Smooth muscle cell (in vitro differentiated cells): ENCODE measurements at regions not wholly inside any gene's neighbourhood (a gene's known extent, or its start where the extent isn't known, plus 50 kb on each side); places are given as distances from the start of the nearest gene placed in this dataset.

ENCODE experiments used
- DNase-seq: peaks from one replicate; lab custom pipeline; 2025; ENCODE audit not compliant: unreplicated experiment; lab: John Stamatoyannopoulos, UW
- H2AFZ ChIP-seq: fragments of 200-600 bp; sonication (generic); 2 replicates; pipeline ENCODE4 v1.6.0; 2016; ENCODE audit warnings: antibody characterized with exemption, low read depth, mild to moderate bottlenecking
- H3F3A ChIP-seq: fragments of 200-600 bp; sonication (generic); 2 replicates; pipeline ENCODE4 v1.6.0; 2017; ENCODE audit warnings: antibody characterized with exemption, low read depth
- H3K27ac ChIP-seq: fragments of 200-600 bp; sonication (generic); 2 replicates; pipeline ENCODE4 v1.5.1; 2016; ENCODE audit warnings: low read depth, mild to moderate bottlenecking
- H3K27me3 ChIP-seq: fragments of 200-600 bp; sonication (generic); 2 replicates; pipeline ENCODE4 v1.6.1; 2016; ENCODE audit warnings: low read depth, mild to moderate bottlenecking
- H3K36me3 ChIP-seq: fragments of 200-600 bp; sonication (generic); 2 replicates; pipeline ENCODE4 v1.5.1; 2016; ENCODE audit warnings: low read depth
- H3K4me1 ChIP-seq: fragments of 200-600 bp; sonication (generic); 2 replicates; pipeline ENCODE4 v1.5.1; 2016; ENCODE audit warnings: low read depth
- H3K4me2 ChIP-seq: fragments of 200-600 bp; sonication (generic); 2 replicates; pipeline ENCODE4 v1.6.0; 2016; ENCODE audit warnings: mild to moderate bottlenecking
- H3K4me3 ChIP-seq: fragments of 200-600 bp; sonication (generic); 2 replicates; pipeline ENCODE4 v1.5.1; 2016; ENCODE audit warnings: mild to moderate bottlenecking
- H3K79me2 ChIP-seq: fragments of 200-600 bp; sonication (generic); 2 replicates; pipeline ENCODE4 v1.6.0; 2016; ENCODE audit warnings: low read depth, mild to moderate bottlenecking
- H3K9ac ChIP-seq: fragments of 200-600 bp; sonication (generic); 2 replicates; pipeline ENCODE4 v1.6.0; 2016; ENCODE audit warnings: low read depth
- H3K9me3 ChIP-seq: fragments of 200-600 bp; sonication (generic); replicated peaks from 2 replicates; pipeline ENCODE4 v1.5.1; 2016; ENCODE audit warnings: low read depth
- H4K20me1 ChIP-seq: fragments of 200-600 bp; sonication (generic); 2 replicates; pipeline ENCODE4 v1.6.0; 2016; ENCODE audit warnings: low read depth
- CTCF ChIP-seq: fragments of 200-600 bp; sonication (generic); IDR thresholded peaks from 2 replicates; pipeline ENCODE4 v1.5.1; 2017; ENCODE audit warnings: borderline replicate concordance, mild to moderate bottlenecking, antibody characterized with exemption; ENCODE audit not compliant: insufficient read depth, poor library complexity, severe bottlenecking
- WGBS: methylation state at CpG from one replicate; pipeline ENCODE4 v1.1.7; 2016; ENCODE audit warnings: low lambda C conversion rate; 5-methylcytosine and 5-hydroxymethylcytosine counted together

- 90% methylated on average over 2 of the region's 2 CpGs for WGBS
- no peak for TF ChIP-seq CTCF
- no peak for DNase-seq
- no peaks in the 10 kb centered on the region for H3K27me3 ChIP-seq
- no peak overlapping the region for H3K4me3 ChIP-seq
- H3K27ac ChIP-seq, result no peak overlapping the region
- no peak overlapping the region for H3K4me2 ChIP-seq
- H3K9ac ChIP-seq, result no peak overlapping the region
- H3F3A ChIP-seq, result no peaks in the 10 kb centered on the region
- H3K36me3 ChIP-seq, result no peaks in the 10 kb centered on the region
- H3K79me2 ChIP-seq, result no peaks in the 10 kb centered on the region
- no peaks in the 10 kb centered on the region for H4K20me1 ChIP-seq
- no peaks in the 10 kb centered on the region for H3K4me1 ChIP-seq
- no peak overlapping the region for H2AFZ ChIP-seq
- no peaks in the 10 kb centered on the region for H3K9me3 ChIP-seq
Measured at GRCh38 chr2:19300961-19301360, 57.5 kb downstream of the OSR1 start.

- Histone ChIP-seq H3K27ac (no peak overlapping the region), H3K4me3 (no peak overlapping the region), H4K20me1 (no peaks in the 10 kb centered on the region), H3K79me2 (no peaks in the 10 kb centered on the region), H2AFZ (no peak overlapping the region), H3K36me3 (no peaks in the 10 kb centered on the region), H3K4me1 (no peaks in the 10 kb centered on the region), H3F3A (no peaks in the 10 kb centered on the region), H3K9me3 (no peaks in the 10 kb centered on the region), H3K9ac (no peak overlapping the region), H3K27me3 (no peaks in the 10 kb centered on the region), H3K4me2 (peak overlapping the region; percentile 58)
- no peak for DNase-seq
- TF ChIP-seq CTCF, result no peak
Measured at GRCh38 chr2:19299522-19299921, 58.9 kb downstream of the OSR1 start.

GRCh38 chr2:19299032-19299431 is 59.4 kb downstream of the OSR1 start:
- no peak for TF ChIP-seq CTCF
- Histone ChIP-seq H3K27me3 (no peaks in the 10 kb centered on the region), H3K4me1 (no peaks in the 10 kb centered on the region), H3K9ac (no peak overlapping the region), H3K9me3 (no peaks in the 10 kb centered on the region), H3K27ac (no peak overlapping the region), H4K20me1 (no peaks in the 10 kb centered on the region), H3K4me3 (no peak overlapping the region), H3K79me2 (no peaks in the 10 kb centered on the region), H3K4me2 (peak overlapping the region; percentile 58), H2AFZ (no peak overlapping the region), H3F3A (no peaks in the 10 kb centered on the region), H3K36me3 (no peaks in the 10 kb centered on the region)
- WGBS, result 39% methylated on average over 7 of the region's 7 CpGs
- DNase-seq, result no peak

GRCh38 chr2:19297716-19298115 is 60.7 kb downstream of the OSR1 start:
- no peak overlapping the region for H3K27ac ChIP-seq
- no peak overlapping the region for H3K4me2 ChIP-seq
- no peaks in the 10 kb centered on the region for H3F3A ChIP-seq
- no peaks in the 10 kb centered on the region for H3K27me3 ChIP-seq
- H3K9ac ChIP-seq, result no peak overlapping the region
- H3K36me3 ChIP-seq, result no peaks in the 10 kb centered on the region
- H3K4me1 ChIP-seq, result no peaks in the 10 kb centered on the region
- WGBS, result 94% methylated on average over 7 of the region's 7 CpGs
- H3K4me3 ChIP-seq, result no peak overlapping the region
- H2AFZ ChIP-seq, result no peak overlapping the region
- no peak for TF ChIP-seq CTCF
- H4K20me1 ChIP-seq, result no peaks in the 10 kb centered on the region
- H3K9me3 ChIP-seq, result no peaks in the 10 kb centered on the region
- DNase-seq, result no peak
- no peaks in the 10 kb centered on the region for H3K79me2 ChIP-seq
